GM13976 (cell line): ENCODE measurements at regions not wholly inside any gene's neighbourhood (a gene's known extent, or its start where the extent isn't known, plus 50 kb on each side); places are given as distances from the start of the nearest gene placed in this dataset.
"Not testable (repeated sequence)": the region's sequence is repeated elsewhere in the genome, so short reads cannot be mapped to it uniquely, and the experiment has no call there.

ENCODE experiments used
- DNase-seq: peaks from one replicate; pipeline ENCODE4 v3.0.0; 2012; ENCODE audit warnings: low spot score
- CTCF ChIP-seq: IDR thresholded peaks from 2 replicates; pipeline ENCODE4 v1.5.1; 2012; ENCODE audit warnings: borderline replicate concordance, mild to moderate bottlenecking; ENCODE audit not compliant: insufficient read depth; ENCODE audit errors: extremely low read depth, missing control alignments, control extremely low read depth
- in situ Hi-C: fragments of 300-500 bp; cut with MboI; formaldehyde crosslinking; loops from one replicate; pipeline ENCODE4 v1.12.0; 2022; ENCODE audit warnings: low sequenced_read_pairs, mixed read lengths, inconsistent platforms; ENCODE audit not compliant: unreplicated experiment

- TF ChIP-seq CTCF: no peak
- in situ Hi-C loops: no loop called here
- DNase-seq: no peak
Measured at GRCh38 chr2:122800781-122801180, 1045.3 kb downstream of the TSN start.

GRCh38 chr2:122804494-122804893 is 1049.0 kb downstream of the TSN start:
- DNase-seq: no peak
- in situ Hi-C loops: no loop called here
- no peak for TF ChIP-seq CTCF

- TF ChIP-seq CTCF: no peak
- no peak for DNase-seq
- in situ Hi-C loops: no loop called here
Measured at GRCh38 chr2:122805346-122805745, 1049.9 kb downstream of the TSN start.

- DNase-seq: no peak
- in situ Hi-C loops: no loop called here
- TF ChIP-seq CTCF: no peak
Measured at GRCh38 chr2:122808286-122808969, 1053.0 kb downstream of the TSN start.

- DNase-seq, in situ Hi-C loops: not testable (repeated sequence)
Measured at GRCh38 chr2:122812214-122812613, 1056.8 kb downstream of the TSN start.

GRCh38 chr2:122815120-122815519 is 1059.7 kb downstream of the TSN start:
- no peak for TF ChIP-seq CTCF
- in situ Hi-C loops: no loop called here
- DNase-seq: no peak

- DNase-seq: no peak
- in situ Hi-C loops: no loop called here
- no peak for TF ChIP-seq CTCF
Measured at GRCh38 chr2:122816803-122817202, 1061.4 kb downstream of the TSN start.
